ENCODE measurements at regions not wholly inside any gene's neighbourhood (a gene's known extent, or its start where the extent isn't known, plus 50 kb on each side); places are given as distances from the start of the nearest gene placed in this dataset.

DNA sequence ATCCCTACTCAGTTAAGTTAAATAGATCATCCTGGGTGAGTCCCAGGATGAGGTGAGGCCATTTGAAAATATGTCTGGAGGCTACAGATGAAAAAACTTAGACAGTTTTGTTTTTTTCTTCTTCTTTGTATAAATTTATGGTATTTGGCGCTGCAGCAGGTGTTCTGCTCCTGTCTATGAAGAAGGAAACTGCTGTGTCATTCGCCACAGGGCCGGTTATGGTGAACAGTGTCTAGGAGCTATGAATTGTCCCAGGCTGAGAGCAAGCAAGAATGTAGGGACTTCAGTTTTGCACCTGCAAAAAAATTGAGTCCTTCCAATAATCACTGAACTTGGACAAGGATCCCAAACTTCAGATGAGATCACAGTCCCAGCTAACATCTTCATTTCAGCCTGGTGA lies 674.3 kb upstream of the RGS18 start:
- H3K27me3 ChIP-seq (ENCODE audit: control insufficient read depth, low read length) = no peaks in the 10 kb centered on the region
- no peaks in the 10 kb centered on the region for H3F3A ChIP-seq (ENCODE audit: control insufficient read depth, insufficient read depth)
- no peaks in the 10 kb centered on the region for H3K4me1 ChIP-seq (ENCODE audit: control insufficient read depth, low read length)
- no peaks in the 10 kb centered on the region for H3K9me3 ChIP-seq (ENCODE audit: control insufficient read depth, insufficient read depth, low read length)
- no peak overlapping the region for H3K4me2 ChIP-seq (ENCODE audit: low read length)
- TF ChIP-seq, protein P1, sequence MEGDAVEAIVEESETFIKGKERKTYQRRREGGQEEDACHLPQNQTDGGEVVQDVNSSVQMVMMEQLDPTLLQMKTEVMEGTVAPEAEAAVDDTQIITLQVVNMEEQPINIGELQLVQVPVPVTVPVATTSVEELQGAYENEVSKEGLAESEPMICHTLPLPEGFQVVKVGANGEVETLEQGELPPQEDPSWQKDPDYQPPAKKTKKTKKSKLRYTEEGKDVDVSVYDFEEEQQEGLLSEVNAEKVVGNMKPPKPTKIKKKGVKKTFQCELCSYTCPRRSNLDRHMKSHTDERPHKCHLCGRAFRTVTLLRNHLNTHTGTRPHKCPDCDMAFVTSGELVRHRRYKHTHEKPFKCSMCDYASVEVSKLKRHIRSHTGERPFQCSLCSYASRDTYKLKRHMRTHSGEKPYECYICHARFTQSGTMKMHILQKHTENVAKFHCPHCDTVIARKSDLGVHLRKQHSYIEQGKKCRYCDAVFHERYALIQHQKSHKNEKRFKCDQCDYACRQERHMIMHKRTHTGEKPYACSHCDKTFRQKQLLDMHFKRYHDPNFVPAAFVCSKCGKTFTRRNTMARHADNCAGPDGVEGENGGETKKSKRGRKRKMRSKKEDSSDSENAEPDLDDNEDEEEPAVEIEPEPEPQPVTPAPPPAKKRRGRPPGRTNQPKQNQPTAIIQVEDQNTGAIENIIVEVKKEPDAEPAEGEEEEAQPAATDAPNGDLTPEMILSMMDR (IDR thresholded peaks at IDR 0.05; ENCODE audit: low read depth, low read length, poor library complexity, severe bottlenecking) = no peak
- no peak for TF ChIP-seq EZH2phosphoT487 (IDR thresholded peaks at IDR 0.05; ENCODE audit: borderline replicate concordance, low read length)
- no peak overlapping the region for H3K27ac ChIP-seq (ENCODE audit: low read depth, low read length)
- H4K20me1 ChIP-seq (ENCODE audit: control insufficient read depth, insufficient read depth, low read depth, low read length) = no peaks in the 10 kb centered on the region
- H3K36me3 ChIP-seq (ENCODE audit: control insufficient read depth, low read length) = no peaks in the 10 kb centered on the region
- H3K4me3 ChIP-seq (ENCODE audit: low read length) = no peak overlapping the region
- no peaks in the 10 kb centered on the region for H3K9me2 ChIP-seq (replicated peaks; ENCODE audit: control insufficient read depth, low read length)
- H3K79me2 ChIP-seq (ENCODE audit: control insufficient read depth, low read length) = no peaks in the 10 kb centered on the region

DNA sequence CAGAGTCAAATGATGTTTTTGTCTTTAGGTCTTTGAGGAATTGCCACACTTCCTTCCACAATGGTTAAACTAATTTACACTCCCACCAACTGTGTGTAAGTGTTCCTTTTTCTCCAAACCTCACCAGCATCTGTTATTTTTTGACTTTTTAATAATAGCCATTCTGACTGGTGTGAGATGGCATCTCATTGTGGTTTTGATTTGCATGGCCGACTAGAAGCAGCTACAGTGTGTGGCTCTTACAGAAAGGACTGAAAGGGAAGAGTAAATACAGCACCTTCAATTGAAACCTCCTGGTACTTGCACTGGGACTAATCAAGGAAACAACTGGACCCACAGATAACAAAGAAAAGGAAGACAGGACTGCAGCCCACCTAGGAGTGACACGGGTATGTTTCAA lies 668.0 kb upstream of the RGS18 start:
- Histone ChIP-seq H3K4me3 (ENCODE audit: low read length) (no peak overlapping the region), H4K20me1 (ENCODE audit: control insufficient read depth, insufficient read depth, low read depth, low read length) (no peaks in the 10 kb centered on the region), H3K27me3 (ENCODE audit: control insufficient read depth, low read length) (no peaks in the 10 kb centered on the region), H3K36me3 (ENCODE audit: control insufficient read depth, low read length) (no peaks in the 10 kb centered on the region), H3F3A (ENCODE audit: control insufficient read depth, insufficient read depth) (no peaks in the 10 kb centered on the region), H3K79me2 (ENCODE audit: control insufficient read depth, low read length) (no peaks in the 10 kb centered on the region), H3K4me1 (ENCODE audit: control insufficient read depth, low read length) (no peaks in the 10 kb centered on the region), H3K27ac (ENCODE audit: low read depth, low read length) (no peak overlapping the region), H3K4me2 (ENCODE audit: low read length) (no peak overlapping the region), H3K9me3 (ENCODE audit: control insufficient read depth, insufficient read depth, low read length) (no peaks in the 10 kb centered on the region), H3K9me2 (replicated peaks; ENCODE audit: control insufficient read depth, low read length) (no peaks in the 10 kb centered on the region)
- TF ChIP-seq, protein P1 (IDR thresholded peaks at IDR 0.05; ENCODE audit: low read depth, low read length, poor library complexity, severe bottlenecking) = no peak
- TF ChIP-seq EZH2phosphoT487 (IDR thresholded peaks at IDR 0.05; ENCODE audit: borderline replicate concordance, low read length) = no peak

DNA sequence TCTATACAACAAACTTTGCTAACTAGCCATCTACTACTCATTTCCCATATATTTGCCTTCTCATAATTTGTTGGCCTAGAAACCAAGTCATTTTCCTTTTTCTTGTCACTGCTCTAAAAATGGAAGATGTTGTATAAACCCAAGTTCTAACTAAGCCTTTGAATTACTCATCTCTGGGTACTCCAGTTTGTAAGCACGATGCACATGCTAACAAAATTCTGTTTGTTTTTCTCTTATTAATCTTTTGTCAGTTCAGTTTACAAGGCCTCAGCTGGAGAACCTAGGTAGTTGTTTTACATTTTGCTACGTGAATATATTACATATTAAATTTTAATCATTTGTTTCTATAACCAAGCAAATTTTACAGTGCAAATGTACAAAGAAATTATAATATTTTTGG lies 663.2 kb upstream of the RGS18 start:
- Histone ChIP-seq H3K4me1 (ENCODE audit: control insufficient read depth, low read length) (no peaks in the 10 kb centered on the region), H3K27ac (ENCODE audit: low read depth, low read length) (no peak overlapping the region), H3K9me2 (replicated peaks; ENCODE audit: control insufficient read depth, low read length) (no peaks in the 10 kb centered on the region), H3K4me2 (ENCODE audit: low read length) (no peak overlapping the region), H3K9me3 (ENCODE audit: control insufficient read depth, insufficient read depth, low read length) (no peaks in the 10 kb centered on the region), H3K27me3 (ENCODE audit: control insufficient read depth, low read length) (no peaks in the 10 kb centered on the region), H4K20me1 (ENCODE audit: control insufficient read depth, insufficient read depth, low read depth, low read length) (no peaks in the 10 kb centered on the region), H3F3A (ENCODE audit: control insufficient read depth, insufficient read depth) (no peaks in the 10 kb centered on the region), H3K36me3 (ENCODE audit: control insufficient read depth, low read length) (no peaks in the 10 kb centered on the region), H3K79me2 (ENCODE audit: control insufficient read depth, low read length) (no peaks in the 10 kb centered on the region), H3K4me3 (ENCODE audit: low read length) (no peak overlapping the region)
- TF ChIP-seq, protein P1 (IDR thresholded peaks at IDR 0.05; ENCODE audit: low read depth, low read length, poor library complexity, severe bottlenecking) = no peak
- no peak for TF ChIP-seq EZH2phosphoT487 (IDR thresholded peaks at IDR 0.05; ENCODE audit: borderline replicate concordance, low read length)

GRCh38 chr1:191498318-191498717 lies 659.9 kb upstream of the RGS18 start:
- Histone ChIP-seq H3K4me2 (ENCODE audit: low read length) (no peak overlapping the region), H3K9me2 (replicated peaks; ENCODE audit: control insufficient read depth, low read length) (no peaks in the 10 kb centered on the region), H3K4me3 (ENCODE audit: low read length) (no peak overlapping the region), H3K9me3 (ENCODE audit: control insufficient read depth, insufficient read depth, low read length) (no peaks in the 10 kb centered on the region), H3K27me3 (ENCODE audit: control insufficient read depth, low read length) (no peaks in the 10 kb centered on the region), H4K20me1 (ENCODE audit: control insufficient read depth, insufficient read depth, low read depth, low read length) (no peaks in the 10 kb centered on the region), H3K79me2 (ENCODE audit: control insufficient read depth, low read length) (no peaks in the 10 kb centered on the region), H3K27ac (ENCODE audit: low read depth, low read length) (no peak overlapping the region), H3K36me3 (ENCODE audit: control insufficient read depth, low read length) (no peaks in the 10 kb centered on the region), H3K4me1 (ENCODE audit: control insufficient read depth, low read length) (no peaks in the 10 kb centered on the region), H3F3A (ENCODE audit: control insufficient read depth, insufficient read depth) (no peaks in the 10 kb centered on the region)
- TF ChIP-seq, protein P1 (IDR thresholded peaks at IDR 0.05; ENCODE audit: low read depth, low read length, poor library complexity, severe bottlenecking) = no peak
- TF ChIP-seq EZH2phosphoT487 (IDR thresholded peaks at IDR 0.05; ENCODE audit: borderline replicate concordance, low read length) = no peak
